Activated T-cell treated with anti-CD3 and anti-CD28 coated beads for 48 hours (primary cell): ENCODE measurements at regions not wholly inside any gene's neighbourhood (a gene's known extent, or its start where the extent isn't known, plus 50 kb on each side); places are given as distances from the start of the nearest gene placed in this dataset.

Source experiments
- DNase-seq: peaks from one replicate; pipeline ENCODE4 v3.0.0-alpha.2; 2020; ENCODE audit warnings: low read depth

DNA sequence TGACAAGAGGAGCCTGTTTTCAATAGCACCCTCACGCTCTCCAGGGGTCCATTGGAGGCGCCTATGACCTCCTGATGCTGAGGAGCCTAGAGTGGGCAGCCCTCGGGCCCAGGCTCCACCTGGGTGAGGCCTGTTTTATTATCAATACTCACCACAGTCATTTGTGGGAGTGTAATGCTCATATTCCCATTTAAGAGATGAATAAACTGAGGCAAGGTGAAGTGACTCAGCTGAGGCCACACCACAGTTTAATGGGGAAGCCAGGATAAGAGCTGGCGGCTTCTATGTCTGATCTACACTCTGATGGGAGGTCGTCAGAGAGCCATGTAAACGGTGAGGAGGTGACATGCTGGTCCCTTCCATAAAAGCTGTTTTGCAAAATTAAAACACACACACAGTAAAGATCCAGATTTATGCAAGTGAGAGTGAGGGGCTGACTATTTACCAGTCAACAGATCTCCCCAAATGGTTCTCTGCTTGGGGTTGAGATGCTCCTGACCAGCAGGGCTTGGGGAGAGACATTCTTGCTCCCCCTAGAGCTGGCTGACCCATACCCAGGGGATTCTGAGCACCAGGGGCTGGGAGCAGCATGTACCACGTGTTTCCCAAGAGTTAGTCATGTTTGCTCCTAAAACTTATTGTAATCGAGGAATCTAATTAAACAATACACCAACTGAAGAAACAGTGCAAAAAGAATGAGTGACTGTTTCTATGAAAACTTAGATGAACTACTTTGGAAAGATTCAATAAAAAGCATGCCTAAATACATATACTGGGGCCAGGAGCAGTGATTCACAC, 81.0 kb upstream of the INSIG1 start:
- no peak for DNase-seq

DNA sequence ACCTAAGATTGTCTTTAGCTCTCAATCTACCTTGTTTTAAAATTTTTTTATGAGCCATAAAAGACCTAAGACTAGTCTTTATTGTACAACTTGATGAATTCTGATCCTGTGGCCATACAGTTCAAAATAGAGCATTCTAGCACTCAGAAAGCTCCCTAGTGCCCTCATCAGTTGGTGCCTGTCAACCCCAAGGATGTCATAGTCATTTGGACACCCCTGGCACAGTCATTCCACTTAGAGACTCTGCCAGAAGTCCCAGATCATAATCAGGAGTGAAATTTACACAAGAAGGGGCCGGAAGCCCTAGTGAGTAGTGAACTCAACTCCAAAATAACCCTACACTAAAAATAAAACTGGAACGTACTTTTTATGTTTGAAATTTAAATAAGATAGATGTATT, 80.0 kb upstream of the INSIG1 start:
- no peak for DNase-seq

- DNase-seq: no peak
These were observed 79.2 kb upstream of the INSIG1 start for GRCh38 chr7:155218276-155219153.

GRCh38 chr7:155219154-155219531, 78.5 kb upstream of the INSIG1 start:
- DNase-seq: no peak

DNA sequence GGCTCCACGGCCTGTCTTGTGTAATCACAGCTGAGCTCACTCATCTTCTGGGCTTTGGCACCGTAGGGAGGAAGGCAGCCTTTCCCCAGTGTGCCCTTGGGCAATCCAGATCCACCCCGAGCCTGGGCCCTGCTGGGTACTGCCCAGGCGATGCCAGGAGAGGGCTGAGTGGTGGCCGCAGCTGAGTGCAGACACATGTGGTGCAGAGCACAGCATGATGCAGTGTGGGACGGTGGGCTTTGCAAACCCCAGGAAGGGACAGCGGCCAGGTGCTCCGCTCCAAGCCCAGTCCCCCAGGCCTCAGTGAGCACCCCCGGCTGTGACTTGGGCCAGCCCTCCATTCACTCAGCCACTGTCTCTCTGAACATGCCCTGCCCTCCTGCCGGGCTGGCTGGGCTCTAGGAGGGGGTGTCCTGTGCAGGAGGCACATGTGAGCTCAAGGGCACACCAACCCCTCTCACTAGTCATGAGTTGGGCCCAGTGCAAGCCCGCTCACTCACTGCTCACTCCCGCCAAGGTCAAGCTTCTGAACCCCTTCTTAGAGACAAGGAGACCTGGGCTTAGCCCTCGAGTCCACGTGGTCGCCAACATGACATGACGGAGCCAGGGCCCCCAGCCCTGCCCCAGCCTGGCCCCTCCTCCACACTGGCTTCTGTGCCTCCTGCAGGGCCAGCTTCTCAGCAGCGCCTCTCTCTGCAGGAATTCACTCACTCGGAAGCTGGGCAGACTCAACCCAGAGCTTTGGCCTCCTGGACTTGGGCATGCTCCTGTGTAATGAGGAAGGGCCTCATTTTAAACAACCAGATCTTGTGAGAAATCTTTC, 77.5 kb upstream of the INSIG1 start:
- DNase-seq: no peak

DNA sequence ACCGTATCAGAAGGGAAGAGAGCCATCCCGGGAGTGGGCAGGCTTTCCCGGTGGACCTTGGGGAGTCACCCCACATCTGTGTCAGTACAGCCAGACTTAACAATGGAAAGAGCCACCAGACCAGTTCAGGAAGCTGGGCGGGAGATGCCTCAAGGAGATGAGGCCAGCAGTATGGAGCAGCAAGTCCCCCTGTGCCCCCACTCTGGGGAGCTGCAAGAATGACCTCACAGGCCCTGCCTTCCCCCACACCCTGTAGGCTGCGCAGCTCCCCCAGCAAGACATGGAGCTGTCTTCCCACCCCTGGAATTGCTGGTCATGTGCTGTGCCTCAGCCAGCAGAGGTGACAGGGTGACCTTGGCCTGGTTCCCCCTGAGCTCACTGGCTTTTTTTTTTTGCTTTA, 76.8 kb upstream of the INSIG1 start:
- no peak for DNase-seq

GRCh38 chr7:155221547-155221946, 76.1 kb upstream of the INSIG1 start:
- DNase-seq: no peak

- DNase-seq: no peak
These were observed 75.6 kb upstream of the INSIG1 start for GRCh38 chr7:155222061-155222460.

DNA sequence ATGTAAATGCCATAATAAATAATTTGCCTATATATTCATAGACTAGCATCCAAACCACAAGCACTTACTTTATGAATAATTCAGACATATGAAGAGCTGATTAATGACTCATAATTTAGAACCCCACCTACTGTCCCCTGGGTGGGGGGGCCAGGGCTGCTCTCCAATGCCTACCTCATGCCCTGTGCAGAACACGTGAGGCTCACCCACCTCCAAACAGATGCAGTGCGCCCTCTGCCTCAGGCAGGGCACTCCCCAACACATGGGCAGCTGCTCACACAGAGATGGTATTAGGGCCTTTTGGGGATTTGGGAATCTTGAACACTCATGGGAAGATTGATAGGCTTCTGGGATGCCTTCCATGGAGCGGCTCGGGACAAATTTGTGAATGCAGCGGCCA, 75.1 kb upstream of the INSIG1 start:
- no peak for DNase-seq

DNA sequence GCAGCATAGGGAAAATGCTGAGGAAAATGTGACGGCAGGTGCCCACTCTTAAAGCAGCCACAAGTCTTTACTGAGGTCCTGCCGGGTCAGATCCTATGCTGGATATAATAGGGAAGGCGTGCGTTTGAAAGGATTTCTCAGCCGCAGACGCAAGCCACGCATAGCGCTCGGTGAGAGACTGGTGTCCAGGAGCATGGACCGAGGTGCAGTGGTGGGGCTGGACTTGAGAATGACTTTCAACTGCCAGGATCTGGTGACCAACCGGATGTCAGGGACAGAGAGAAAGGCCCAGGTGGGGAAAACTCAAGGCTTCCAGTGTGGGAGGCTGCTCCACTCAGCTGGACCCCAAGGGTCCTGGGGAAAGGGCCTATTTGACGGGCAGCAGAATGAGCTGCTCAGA, 74.7 kb upstream of the INSIG1 start:
- no peak for DNase-seq

- DNase-seq: no peak
These were observed 74.2 kb upstream of the INSIG1 start for GRCh38 chr7:155223503-155223902.

- DNase-seq: no peak
These were observed 73.4 kb upstream of the INSIG1 start for GRCh38 chr7:155224116-155224811.

DNA sequence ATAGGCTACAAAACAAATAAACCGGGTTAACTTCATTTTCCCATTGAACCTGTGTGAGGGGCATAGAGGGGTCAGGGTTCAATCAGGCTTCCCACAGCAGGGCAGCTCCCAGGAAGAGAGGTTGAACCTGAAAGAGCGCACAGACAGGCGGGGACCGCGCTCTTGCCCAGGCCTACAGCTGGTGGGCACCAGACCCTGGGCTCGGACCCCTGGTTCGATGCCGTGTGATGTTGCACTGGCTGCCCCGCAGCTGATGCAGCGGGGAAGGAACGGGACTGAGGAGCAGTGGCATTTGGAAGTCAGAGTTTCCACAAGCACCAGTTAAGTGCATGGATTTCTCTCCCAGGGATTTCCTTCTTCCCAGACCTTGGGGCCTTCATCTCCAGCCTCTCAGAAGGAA, 72.6 kb upstream of the INSIG1 start:
- no peak for DNase-seq

GRCh38 chr7:155225516-155225915, 72.2 kb upstream of the INSIG1 start:
- no peak for DNase-seq

DNA sequence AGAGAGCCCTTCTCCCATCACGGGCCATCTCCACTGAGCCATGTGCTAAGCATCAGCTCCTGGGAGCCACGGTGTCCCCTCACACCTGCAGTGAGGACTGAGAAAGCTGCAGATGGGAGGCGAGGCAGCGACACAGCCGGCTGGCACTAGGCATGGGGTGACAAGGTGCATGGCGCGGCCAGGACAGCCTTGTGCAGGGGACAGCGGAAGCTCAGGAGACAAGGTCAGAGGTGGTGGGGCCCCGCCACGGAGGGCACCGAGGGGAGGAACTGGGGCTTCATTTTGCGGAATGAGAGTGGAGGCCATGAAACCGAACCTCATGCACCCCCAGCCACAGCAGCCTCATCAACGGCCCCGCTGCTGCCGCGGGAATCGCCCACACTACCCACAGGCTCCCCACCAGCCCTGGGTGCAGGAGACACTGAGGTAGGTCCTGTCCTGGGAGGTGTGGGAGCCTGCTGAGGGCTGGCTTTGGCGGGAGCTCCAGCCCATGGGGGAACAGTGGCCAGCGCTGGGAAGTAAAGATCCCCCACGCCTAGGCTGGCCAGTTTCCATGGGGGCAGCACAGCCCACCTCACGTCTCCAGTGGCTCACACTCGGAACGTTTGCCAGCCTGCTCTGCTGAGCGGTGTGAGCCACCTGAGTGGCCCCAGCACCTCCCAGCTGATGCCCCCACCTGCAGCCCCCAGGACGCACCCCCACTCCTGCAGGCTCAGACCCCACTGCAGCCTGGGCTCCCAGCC, 71.2 kb upstream of the INSIG1 start:
- no peak for DNase-seq

DNA sequence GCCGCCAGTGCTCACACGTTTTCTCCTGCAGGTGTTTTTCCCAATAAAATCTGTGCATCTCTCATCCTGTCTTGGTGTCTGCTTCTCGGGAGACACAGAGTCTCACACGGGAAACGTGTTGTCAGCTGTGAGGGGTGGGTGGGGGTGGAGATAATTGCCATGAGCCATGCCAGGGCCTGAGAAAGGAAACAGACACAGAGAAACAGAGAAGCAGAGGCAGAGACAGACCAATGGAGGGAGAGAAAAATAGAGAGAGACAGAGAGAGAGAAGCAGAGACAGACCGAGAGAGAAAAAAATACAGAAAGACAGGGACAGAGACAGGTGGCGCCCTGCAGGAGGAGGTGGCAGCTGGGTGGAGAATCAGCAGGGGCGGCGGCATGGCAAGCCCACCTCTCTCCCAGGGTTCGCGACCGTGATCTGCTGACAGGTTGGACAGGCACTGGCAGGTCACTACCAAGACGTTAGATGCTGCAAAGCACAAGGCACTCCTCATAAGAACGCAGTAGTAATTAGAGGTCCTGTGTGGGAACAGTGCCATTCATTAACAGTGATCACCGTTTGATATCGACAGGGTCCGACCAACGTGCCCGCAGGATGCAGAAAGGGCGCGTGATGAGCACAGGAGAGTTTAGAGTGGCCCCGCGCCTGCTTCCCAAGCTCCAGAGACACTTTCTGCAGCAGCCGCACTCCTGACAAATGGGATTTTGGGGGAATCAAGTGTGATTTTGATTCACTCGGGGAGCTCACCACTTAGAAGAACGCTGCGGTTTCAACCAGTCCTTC, 70.5 kb upstream of the INSIG1 start:
- DNase-seq: no peak

- DNase-seq: no peak
These were observed 69.8 kb upstream of the INSIG1 start for GRCh38 chr7:155227788-155228458.

DNA sequence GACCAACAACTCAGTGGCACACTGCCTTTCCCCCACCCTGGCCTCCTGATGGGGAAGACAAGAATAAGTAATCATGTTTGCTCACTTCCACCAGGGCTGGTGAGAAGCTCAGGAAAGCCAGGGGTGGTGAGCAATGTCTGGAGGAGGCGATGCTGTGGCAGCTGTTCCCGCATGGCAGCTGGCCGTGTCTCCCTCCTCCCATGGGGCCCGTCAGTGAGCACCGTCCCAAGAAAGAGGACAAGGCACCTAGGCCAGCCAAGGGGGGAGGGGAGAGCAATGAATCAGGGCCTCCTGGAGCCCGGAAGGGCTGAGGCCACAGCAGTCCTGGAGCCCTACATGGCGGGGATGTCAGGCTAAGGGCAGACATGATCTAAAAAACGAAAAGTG, 69.2 kb upstream of the INSIG1 start:
- no peak for DNase-seq

GRCh38 chr7:155228894-155229293, 68.8 kb upstream of the INSIG1 start:
- DNase-seq: no peak
